Fibroblast of mammary gland (primary cell): ENCODE measurements at regions not wholly inside any gene's neighbourhood (a gene's known extent, or its start where the extent isn't known, plus 50 kb on each side); places are given as distances from the start of the nearest gene placed in this dataset.

Source experiments
- DNase-seq: peaks from one replicate; pipeline ENCODE4 v3.0.0-alpha.2; 2010; ENCODE audit warnings: low read depth
- H3K4me3 ChIP-seq: 2 replicates; pipeline ENCODE4 v1.5.1; 2011; ENCODE audit warnings: low read depth, mild to moderate bottlenecking, low read length, moderate library complexity; ENCODE audit not compliant: control insufficient read depth
- TF ChIP-seq, protein P1 (sequence below): conservative IDR thresholded peaks from 2 replicates; pipeline ENCODE4 v1.5.1; 2011; ENCODE audit warnings: low read depth, low read length, inconsistent platforms; ENCODE audit not compliant: control insufficient read depth, insufficient read depth

DNA sequence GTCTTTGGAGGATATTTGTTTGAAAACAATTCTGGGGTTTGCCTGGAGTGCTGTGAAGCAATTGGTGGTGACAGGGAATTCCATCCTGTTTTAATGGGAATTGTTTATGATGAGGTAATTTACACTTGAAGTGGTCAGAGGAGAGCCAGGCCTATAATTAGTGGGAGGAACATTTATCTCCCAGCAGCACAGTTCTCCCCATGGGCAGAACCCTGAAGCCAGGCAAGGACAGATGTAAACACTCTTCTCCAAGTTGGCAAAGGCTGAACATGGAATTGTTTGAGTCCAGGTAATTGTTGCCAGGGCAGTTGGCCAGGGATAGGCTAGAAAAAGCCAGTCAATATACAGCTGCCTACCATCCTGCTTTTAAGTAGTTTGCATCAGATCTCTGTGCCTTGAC, 789.7 kb downstream of the FRK start:
- TF ChIP-seq, protein P1, sequence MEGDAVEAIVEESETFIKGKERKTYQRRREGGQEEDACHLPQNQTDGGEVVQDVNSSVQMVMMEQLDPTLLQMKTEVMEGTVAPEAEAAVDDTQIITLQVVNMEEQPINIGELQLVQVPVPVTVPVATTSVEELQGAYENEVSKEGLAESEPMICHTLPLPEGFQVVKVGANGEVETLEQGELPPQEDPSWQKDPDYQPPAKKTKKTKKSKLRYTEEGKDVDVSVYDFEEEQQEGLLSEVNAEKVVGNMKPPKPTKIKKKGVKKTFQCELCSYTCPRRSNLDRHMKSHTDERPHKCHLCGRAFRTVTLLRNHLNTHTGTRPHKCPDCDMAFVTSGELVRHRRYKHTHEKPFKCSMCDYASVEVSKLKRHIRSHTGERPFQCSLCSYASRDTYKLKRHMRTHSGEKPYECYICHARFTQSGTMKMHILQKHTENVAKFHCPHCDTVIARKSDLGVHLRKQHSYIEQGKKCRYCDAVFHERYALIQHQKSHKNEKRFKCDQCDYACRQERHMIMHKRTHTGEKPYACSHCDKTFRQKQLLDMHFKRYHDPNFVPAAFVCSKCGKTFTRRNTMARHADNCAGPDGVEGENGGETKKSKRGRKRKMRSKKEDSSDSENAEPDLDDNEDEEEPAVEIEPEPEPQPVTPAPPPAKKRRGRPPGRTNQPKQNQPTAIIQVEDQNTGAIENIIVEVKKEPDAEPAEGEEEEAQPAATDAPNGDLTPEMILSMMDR: no peak
- no peak overlapping the region for H3K4me3 ChIP-seq
- no peak for DNase-seq

DNA sequence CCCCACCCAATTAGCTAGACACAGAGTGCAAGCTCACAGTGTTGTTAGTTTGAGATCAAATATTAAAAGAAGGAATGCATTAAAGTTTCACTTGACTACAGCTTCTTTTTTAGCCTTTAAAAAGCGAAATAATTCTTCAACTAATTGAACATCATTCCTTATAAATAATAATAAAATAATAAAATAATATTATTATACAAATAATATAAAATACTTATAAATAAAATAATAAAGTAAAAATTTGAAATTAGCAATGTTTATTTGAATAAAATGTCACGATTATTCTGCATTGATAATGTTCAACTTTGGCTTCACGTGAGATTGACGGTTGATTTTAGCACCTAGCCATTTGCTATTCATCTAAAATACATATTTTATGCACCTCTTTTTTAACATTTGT, 819.3 kb downstream of the FRK start:
- TF ChIP-seq, protein P1: no peak
- no peak for DNase-seq

DNA sequence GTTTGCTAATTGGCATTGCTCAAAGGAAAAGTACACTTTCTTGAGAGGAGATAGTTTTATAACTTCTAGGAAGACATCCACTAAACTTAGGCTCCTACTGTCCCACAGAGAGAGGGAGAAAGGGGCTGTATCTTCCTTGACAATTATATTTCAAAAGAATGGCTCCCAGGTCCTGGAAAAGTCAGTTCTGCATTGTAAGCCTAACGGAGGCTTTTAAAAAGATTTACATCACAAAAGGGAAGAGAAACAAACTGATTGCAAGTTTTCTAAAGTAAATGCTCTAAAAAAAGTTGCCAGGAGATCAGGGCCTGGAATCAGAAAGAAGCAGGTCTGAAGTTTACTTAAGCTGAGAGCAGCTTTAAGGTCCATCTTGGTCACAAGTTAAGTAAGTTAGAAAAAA, 839.5 kb downstream of the FRK start:
- H3K4me3 ChIP-seq: no peak overlapping the region
- TF ChIP-seq, protein P1: no peak
- no peak for DNase-seq

More for the DNA sequence above, 819.3 kb downstream of the FRK start:
- H3K4me3 ChIP-seq: no peak overlapping the region

DNA sequence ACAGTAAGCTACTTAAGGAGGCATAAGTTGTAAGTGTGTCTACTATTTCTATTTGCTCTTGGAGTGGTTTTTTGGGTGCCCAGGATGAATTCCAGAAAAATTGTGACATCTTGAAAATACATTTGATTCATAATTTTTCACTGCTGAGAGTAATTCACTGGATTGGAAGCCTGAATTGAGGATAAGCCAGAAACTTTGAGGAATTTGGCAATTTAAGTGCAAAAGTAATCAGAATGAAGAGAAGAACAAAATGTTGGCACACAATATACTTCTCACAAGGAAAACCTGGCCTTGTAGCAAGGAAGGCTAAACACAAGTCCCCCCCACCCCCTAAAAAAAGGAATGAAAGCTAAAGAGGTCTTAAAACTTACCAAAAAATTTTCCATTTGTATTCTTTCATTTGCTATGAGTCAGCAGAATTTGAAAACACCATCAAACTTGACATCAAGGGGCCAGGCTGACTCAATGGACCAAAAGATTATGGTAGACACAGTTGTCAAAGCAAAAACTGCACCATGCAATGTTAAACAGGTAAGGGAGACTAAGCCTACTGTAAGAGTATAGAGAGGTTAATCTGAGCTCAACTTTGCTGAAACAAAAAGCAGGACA, 840.0 kb downstream of the FRK start:
- DNase-seq: no peak
- H3K4me3 ChIP-seq: no peak overlapping the region
- TF ChIP-seq, protein P1: no peak

DNA sequence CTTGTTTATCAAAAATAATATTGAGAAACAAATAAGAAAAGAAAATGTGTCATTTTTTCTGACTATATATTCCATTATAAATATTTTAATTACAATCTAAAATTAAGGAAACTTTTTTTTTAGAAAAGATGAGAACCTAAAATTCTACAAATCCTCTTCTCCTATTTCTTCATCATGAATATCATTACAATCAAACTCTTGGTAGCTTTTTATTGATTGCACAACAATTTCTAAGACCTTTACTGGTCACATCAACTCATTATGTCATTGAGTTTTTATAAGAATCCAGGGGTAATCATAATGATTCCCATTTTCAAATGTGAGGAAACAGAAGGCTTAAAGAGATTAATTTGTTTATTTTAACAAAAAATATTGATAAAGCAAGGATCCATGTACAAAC, 841.0 kb downstream of the FRK start:
- DNase-seq: no peak
- TF ChIP-seq, protein P1: no peak
- H3K4me3 ChIP-seq: no peak overlapping the region

DNA sequence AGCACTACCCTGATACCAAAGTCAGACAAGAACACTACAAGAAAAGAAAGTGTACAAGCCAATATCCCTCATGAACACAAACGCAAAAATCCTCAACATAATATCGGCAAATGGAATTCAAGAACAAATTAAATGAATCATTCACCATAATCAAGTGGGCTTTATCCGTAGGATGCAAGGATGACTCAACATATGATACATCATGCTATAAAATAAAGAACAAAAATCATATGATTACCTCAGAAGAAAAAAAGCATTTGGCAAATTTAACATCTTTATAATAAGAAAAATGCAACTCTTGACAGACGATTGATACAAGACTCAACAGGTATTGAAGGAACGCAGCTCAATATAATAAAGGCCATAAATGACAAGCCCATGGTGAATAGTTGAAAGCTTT, 843.9 kb downstream of the FRK start:
- no peak overlapping the region for H3K4me3 ChIP-seq
- TF ChIP-seq, protein P1: no peak
- DNase-seq: no peak

DNA sequence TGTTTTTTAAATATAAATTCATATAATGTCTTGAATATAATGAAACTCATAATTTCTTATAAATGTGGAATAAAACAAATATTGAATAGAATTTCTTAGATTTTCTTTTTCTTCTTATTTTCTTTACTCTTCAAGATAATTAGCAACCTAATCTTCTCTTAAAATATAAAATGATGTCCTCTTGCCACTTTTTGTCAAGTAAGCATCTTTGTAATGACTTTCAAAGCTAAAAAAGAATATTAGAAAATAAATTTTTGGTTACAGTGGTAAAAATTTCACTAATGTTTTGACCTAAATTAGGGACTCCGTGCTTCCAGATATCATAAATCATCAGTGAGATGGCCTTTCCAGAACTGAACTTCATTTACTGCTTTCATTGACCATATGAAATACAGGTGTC, 846.4 kb downstream of the FRK start:
- TF ChIP-seq, protein P1: no peak
- H3K4me3 ChIP-seq: no peak overlapping the region
- DNase-seq: no peak
